Epithelial cell of proximal tubule (primary cell): ENCODE measurements at regions not wholly inside any gene's neighbourhood (a gene's known extent, or its start where the extent isn't known, plus 50 kb on each side); places are given as distances from the start of the nearest gene placed in this dataset.

Experiments used
- DNase-seq: peaks from one replicate; pipeline ENCODE4 v3.0.0-alpha.2; 2011; ENCODE audit warnings: low read depth
- H3K4me3 ChIP-seq: 2 replicates; pipeline ENCODE4 v1.5.1; 2011; ENCODE audit warnings: low read depth, mild to moderate bottlenecking, low read length
- TF ChIP-seq, protein P1 (sequence below): conservative IDR thresholded peaks from 2 replicates; pipeline ENCODE4 v1.5.1; 2012; ENCODE audit warnings: low read depth, mild to moderate bottlenecking, low read length

DNA sequence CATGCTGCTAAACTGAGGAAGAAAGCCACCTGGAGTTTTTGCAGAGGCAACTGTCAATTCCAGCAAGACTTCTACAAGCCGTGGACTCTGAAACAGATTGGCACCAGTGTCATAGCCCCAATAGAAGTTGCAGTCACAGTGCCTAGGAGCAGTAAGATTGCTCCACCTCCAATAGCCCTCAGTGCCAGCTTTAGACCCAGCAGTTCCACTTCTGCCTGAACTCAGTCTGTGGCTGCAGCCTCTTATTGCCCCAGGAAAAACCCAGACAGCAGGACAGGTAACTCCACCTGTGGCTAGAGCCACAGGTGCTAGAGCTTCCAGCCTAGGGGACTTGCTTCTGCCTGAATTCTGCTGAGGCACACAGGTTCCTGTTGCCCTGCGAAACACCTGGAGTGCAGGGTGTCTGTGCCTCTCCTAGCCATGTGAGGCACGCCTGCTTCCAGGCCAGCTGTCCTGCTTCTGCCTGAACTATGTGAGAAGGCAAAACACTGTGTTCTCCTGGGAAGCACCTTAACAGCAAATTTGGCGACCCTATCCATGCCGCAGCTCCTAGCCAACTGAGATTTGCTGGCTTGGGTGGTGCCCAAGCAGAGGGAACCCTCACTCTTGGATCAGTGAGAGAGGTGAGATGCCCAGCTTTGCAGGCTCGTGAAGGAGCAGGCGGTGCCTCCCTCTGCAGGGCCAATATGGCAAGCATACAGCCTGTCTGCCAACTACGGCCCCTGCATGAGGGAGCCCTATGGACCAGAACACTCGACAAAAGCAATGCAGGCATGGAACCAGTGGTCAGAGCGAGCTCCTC is 607.6 kb downstream of the PCDH17 start:
- H3K4me3 ChIP-seq, result no peak overlapping the region
- TF ChIP-seq, protein P1, sequence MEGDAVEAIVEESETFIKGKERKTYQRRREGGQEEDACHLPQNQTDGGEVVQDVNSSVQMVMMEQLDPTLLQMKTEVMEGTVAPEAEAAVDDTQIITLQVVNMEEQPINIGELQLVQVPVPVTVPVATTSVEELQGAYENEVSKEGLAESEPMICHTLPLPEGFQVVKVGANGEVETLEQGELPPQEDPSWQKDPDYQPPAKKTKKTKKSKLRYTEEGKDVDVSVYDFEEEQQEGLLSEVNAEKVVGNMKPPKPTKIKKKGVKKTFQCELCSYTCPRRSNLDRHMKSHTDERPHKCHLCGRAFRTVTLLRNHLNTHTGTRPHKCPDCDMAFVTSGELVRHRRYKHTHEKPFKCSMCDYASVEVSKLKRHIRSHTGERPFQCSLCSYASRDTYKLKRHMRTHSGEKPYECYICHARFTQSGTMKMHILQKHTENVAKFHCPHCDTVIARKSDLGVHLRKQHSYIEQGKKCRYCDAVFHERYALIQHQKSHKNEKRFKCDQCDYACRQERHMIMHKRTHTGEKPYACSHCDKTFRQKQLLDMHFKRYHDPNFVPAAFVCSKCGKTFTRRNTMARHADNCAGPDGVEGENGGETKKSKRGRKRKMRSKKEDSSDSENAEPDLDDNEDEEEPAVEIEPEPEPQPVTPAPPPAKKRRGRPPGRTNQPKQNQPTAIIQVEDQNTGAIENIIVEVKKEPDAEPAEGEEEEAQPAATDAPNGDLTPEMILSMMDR, result no peak
- no peak for DNase-seq

GRCh38 chr13:58239774-58240268 is 608.3 kb downstream of the PCDH17 start:
- H3K4me3 ChIP-seq, result no peak overlapping the region
- TF ChIP-seq, protein P1, result no peak
- no peak for DNase-seq

GRCh38 chr13:58247080-58247479 is 615.5 kb downstream of the PCDH17 start:
- H3K4me3 ChIP-seq, result no peak overlapping the region
- TF ChIP-seq, protein P1, result no peak
- no peak for DNase-seq

DNA sequence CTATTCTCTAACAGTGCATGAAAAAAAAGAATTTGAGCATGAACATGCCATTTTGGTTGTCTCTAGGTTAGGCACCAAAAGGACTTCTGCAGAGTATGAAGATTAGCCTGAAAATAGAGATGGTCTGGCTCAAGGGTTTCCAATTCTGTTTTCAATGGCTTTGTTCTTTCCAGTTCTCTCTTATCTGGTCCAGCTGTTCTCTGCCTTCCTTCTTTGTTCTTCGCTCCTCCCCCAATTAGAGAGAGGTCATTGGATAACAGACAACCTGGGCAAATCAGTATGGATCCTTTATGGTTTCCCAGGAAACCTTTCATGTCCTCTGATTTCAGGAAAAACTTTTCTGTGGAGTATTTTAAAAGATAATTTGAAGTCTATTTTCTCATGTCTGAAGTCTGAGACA is 623.4 kb downstream of the PCDH17 start:
- no peak overlapping the region for H3K4me3 ChIP-seq
- TF ChIP-seq, protein P1, result no peak
- DNase-seq, result no peak

- no peak for DNase-seq
- TF ChIP-seq, protein P1, result no peak
- H3K4me3 ChIP-seq, result no peak overlapping the region
Observed at GRCh38 chr13:58266271-58266670, 634.7 kb downstream of the PCDH17 start.

GRCh38 chr13:58298556-58299135 is 667.1 kb downstream of the PCDH17 start:
- DNase-seq, result no peak
- TF ChIP-seq, protein P1, result no peak
- H3K4me3 ChIP-seq, result no peak overlapping the region
